GM12891 (cell line): ENCODE measurements at regions not wholly inside any gene's neighbourhood (a gene's known extent, or its start where the extent isn't known, plus 50 kb on each side); places are given as distances from the start of the nearest gene placed in this dataset.

ENCODE experiments used
- POLR2A ChIP-seq: IDR thresholded peaks from 2 replicates; pipeline ENCODE4 v1.6.1; 2011; ENCODE audit warnings: low read depth, low read length, control low read depth
- POLR2AphosphoS5 ChIP-seq: IDR thresholded peaks from 2 replicates; pipeline ENCODE4 v1.6.1; 2011; ENCODE audit warnings: low read depth, low read length, control low read depth
- SPI1 ChIP-seq: IDR thresholded peaks from 2 replicates; pipeline ENCODE4 v1.6.1; 2011; ENCODE audit warnings: low read depth, low read length, control low read depth
- TAF1 ChIP-seq: IDR thresholded peaks from 2 replicates; pipeline ENCODE4 v1.6.1; 2011; ENCODE audit warnings: low read depth, low read length, control low read depth

DNA sequence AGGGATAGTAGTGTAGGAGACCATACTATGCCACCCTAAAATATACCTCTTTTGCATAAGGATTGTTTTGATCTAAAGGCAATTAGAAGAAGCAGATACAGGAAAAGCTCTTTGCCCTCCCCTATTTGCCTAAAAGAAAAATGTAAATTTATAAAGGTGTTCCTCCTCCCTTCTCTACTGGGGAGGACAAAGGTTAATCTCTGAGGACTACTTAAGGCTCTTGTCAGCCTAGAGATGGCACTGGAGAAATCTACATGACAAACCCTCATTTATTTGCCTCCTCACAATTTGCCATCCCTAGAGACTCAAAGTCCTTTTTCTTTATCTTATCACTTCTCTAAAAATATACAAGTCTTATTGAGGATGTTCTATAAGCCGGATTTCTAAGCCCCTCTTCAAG is 1021.8 kb downstream of the STPG2 start:
- TF ChIP-seq POLR2A (no peak), TAF1 (no peak), POLR2AphosphoS5 (no peak), SPI1 (no peak)
